ENCODE measurements at regions not wholly inside any gene's neighbourhood (a gene's known extent, or its start where the extent isn't known, plus 50 kb on each side); places are given as distances from the start of the nearest gene placed in this dataset.

- peak; percentile 90 for DNase-seq
These were observed 67.6 kb upstream of the AMPD3 start for GRCh38 chr11:10387206-10388083.

GRCh38 chr11:10388101-10388500 is 67.0 kb upstream of the AMPD3 start:
- DNase-seq: no peak

DNA sequence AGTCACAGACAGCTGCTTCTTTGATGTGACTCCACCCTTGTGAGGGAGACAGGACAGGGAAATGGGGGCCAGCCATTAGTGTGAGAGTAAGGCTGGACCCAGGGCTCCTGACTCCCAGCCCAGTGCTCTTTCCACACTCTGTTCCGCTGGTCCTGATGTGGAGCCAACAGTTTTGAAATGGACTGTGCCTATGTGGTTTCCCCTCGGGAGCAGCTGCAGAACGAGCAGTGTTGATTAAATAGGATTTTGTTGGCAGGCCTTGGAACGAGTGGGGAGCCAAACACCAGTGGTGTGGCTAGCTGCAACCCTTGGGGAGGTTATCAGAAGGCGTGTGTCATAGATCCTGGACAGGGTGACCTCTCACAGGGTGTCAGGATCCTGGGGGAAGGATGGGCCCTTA is 66.5 kb upstream of the AMPD3 start:
- no peak for DNase-seq

DNA sequence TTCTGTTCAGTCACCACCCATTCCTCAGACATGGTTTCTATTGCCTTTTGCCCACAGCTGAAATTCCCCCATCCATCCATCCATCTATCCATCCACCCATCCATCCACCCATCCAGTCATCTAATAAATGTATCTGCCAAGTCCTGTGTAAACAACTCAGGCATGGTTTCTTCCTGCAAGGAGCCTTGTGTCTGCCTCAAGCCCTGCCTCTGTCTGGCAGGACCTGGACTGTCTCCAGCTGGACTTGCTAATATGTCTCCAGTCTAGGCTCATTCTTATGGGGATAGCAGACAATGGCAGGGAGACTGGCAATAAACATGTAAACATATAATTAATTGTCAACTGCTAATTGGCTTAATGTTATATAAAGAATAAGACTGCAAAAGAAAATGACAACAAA is 64.7 kb upstream of the AMPD3 start:
- DNase-seq: no peak

DNA sequence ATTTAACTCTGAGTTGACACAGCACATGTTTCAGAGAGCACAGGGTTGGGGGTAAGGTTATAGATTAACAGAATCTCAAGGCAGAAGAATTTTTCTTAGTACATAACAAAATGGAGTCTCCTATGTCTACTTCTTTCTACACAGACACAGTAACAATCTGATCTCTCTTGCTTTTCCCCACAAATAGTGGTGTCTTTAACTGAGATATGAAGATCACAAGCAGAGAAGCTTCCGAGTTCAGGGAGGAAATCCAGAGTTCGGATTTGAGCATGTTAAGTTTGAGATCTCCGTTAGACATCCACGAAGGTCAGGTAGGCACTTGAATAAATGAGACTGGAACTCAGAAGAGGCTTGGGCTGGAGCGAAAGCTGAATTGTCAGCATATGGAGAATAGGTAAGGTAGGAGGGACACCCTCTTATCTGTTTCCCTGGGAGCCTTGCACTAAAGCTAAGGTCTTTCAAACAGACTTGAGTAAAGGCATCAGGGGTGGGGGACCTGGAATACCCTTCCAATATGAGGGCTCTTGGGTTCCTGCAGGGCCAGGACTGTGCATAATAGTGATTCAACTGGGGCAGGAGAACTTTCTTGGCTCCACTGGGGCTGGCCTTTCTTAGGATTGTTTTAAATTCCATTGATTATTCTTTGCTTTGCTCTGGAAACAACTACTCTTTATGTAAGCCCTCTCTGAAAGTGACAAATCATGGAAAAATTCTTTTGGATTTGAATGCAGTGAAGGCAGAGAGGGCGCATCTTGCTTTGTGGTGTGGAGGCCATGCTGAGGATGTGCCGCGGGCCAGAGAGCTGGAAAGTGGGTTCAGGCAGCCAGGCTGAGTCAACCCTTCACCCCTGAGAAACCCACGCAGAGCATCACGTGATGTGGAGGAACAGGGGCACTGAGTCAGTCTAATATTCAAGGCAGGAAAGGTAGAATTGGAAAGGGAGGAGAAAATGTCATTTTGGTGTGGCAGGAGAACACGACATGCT is 62.7 kb upstream of the AMPD3 start:
- peak; percentile 57 for DNase-seq

GRCh38 chr11:10394229-10395101 is 60.6 kb upstream of the AMPD3 start:
- DNase-seq: no peak

- DNase-seq: no peak
These were observed 59.7 kb upstream of the AMPD3 start for GRCh38 chr11:10395166-10395897.

GRCh38 chr11:10396771-10397170 is 58.3 kb upstream of the AMPD3 start:
- no peak for DNase-seq

- DNase-seq: no peak
These were observed 57.7 kb upstream of the AMPD3 start for GRCh38 chr11:10397226-10397987.

GRCh38 chr11:10398525-10398924 is 56.5 kb upstream of the AMPD3 start:
- DNase-seq: no peak

GRCh38 chr11:10400856-10401255 is 54.2 kb upstream of the AMPD3 start:
- DNase-seq: no peak

DNA sequence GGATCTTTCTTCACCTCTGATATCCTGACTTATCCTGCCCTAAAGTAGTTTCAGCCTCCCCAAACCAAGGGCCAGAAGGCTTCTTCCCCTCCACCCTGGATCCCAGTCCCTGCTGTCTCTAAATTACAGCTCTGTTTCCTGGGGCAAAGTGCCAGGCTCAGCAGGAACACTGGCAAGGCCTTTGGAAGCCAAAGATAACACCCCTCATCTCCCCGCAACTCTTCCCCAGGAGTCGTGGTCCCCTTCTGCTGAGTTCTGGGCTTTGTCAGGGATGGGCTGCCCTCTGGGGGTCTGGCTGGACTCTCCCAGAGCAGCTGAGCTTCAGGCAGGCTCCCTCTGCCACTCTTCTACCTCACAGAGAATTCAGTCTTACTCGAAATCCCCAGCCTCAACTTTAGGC is 53.8 kb upstream of the AMPD3 start:
- no peak for DNase-seq

DNA sequence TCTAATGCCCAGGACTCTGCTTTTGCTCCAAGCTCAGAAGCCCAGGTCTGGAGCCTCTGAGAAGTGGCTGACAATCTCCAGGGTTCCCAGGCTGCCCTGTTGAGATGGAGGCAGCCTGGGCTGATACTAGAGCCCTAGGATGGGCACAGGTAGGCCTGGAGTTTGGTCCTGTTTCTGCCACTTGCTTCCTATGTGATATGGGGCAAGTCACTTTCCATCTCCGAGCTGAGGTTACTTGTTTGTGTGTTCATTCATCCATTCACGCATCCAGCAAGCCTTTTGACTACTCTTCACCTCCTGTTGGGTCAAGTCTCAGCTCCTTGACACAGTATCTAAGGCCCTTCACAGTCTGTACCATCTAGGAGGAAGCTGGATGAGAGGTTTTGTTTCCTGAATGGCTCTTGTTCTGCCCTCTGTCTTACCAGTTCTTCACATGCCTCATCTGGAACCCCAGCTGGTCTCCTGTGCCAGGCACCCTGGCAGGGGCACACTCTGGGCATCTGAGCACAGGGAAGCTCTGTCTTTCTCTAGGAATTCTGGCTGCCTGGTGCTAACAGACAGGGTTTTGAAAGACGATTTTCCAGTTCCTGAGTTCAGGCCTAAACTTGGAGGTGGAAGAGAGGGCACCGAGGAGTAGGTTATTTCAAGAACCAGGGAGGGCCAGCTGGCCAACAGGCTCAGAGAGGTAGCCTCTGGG is 53.2 kb upstream of the AMPD3 start:
- no peak for DNase-seq
